ENCODE measurements at regions not wholly inside any gene's neighbourhood (a gene's known extent, or its start where the extent isn't known, plus 50 kb on each side); places are given as distances from the start of the nearest gene placed in this dataset.

GRCh38 chr4:33873791-33874190 lies 2370.5 kb downstream of the ARAP2 start:
- TF ChIP-seq CEBPB (IDR thresholded peaks at IDR 0.05; ENCODE audit: low read depth, low read length) (no peak), ZNF274 (IDR thresholded peaks at IDR 0.05; ENCODE audit: borderline replicate concordance, extremely low read depth, low read length) (no peak), CTCF (IDR thresholded peaks at IDR 0.05; ENCODE audit: control extremely low read depth in 1 of 3, insufficient read depth in 1 of 3, low read depth in 1 of 3, low read length in 3 of 3) (no peak)
